Psoas muscle (tissue), 7 donors: ENCODE measurements at regions not wholly inside any gene's neighbourhood (a gene's known extent, or its start where the extent isn't known, plus 50 kb on each side); places are given as distances from the start of the nearest gene placed in this dataset.

Experiments used
- ATAC-seq, 4 donors: fragments of 200-7000 bp; cut with Tn5 transposase; one replicate each; pipeline ENCODE4 v1.9.1; 2020; ENCODE audit warnings: moderate library complexity in 3 of 4, mild to moderate bottlenecking in 2 of 4
- DNase-seq, 2 donors: peaks; one replicate each; pipeline ENCODE4 v3.0.0-alpha.2; 2020
- H3K27ac ChIP-seq: fragments of 200-600 bp; one replicate; pipeline ENCODE4 v1.8.0; 2022
- H3K27me3 ChIP-seq, 3 donors: fragments of 200-600 bp in 1 of 3; one replicate each; pipeline versions ENCODE4 v1.6.1 to v1.8.0; 2013 to 2022; ENCODE audit warnings: low read length in 2 of 3, mild to moderate bottlenecking in 2 of 3, moderate library complexity in 1 of 3; ENCODE audit not compliant: insufficient read depth in 3 of 3
- H3K36me3 ChIP-seq, 2 donors: fragments of 200-600 bp in 1 of 2; one replicate each; pipeline versions ENCODE4 v1.6.1 to v1.8.0; 2013 to 2022; ENCODE audit warnings: low read depth in 1 of 2, mild to moderate bottlenecking in 1 of 2, moderate library complexity in 1 of 2; ENCODE audit not compliant: insufficient read depth in 1 of 2
- H3K4me1 ChIP-seq: fragments of 200-600 bp; one replicate; pipeline ENCODE4 v1.8.0; 2022
- H3K4me3 ChIP-seq: fragments of 200-600 bp; one replicate; pipeline ENCODE4 v1.8.0; 2022; ENCODE audit warnings: mild to moderate bottlenecking
- H3K9me3 ChIP-seq: fragments of 200-600 bp; one replicate; pipeline ENCODE4 v1.8.0; 2022
- WGBS, 3 donors: extraction: QIAGEN DNeasy Blood & Tissue Kit; methylation state at CpG; one replicate each; pipeline versions ENCODE4 v1.1.6 to v1.1.7; 2013; 5-methylcytosine and 5-hydroxymethylcytosine counted together
- intact Hi-C, 2 donors: fragments of 100-400 bp; cut with DNase I; formaldehyde crosslinking; loops; one replicate each; pipeline versions ENCODE4 v1.11.0 to v1.14.2; 2022
- TF ChIP-seq, protein P1 (sequence below): fragments of 200-600 bp; IDR thresholded peaks from one replicate; pipeline ENCODE4 v1.8.0; 2022; ENCODE audit warnings: antibody characterized with exemption
- donor health status: healthy with polysubstance abuse.
- donor health status: DM: no; HTN: no; CAD: no; lungs with moderate emphysema.
- donor health status: Bipolar disorder and iron deficiency.
- donor health status: healthy.
- donor health status: DM: yes; HTN: yes; CAD: no.
- donor health status: DM: no; HTN: no; CAD: no.
- donor health status: DM: yes; HTN: yes; CAD: no.

GRCh38 chr6:159431750-159432149, 261.3 kb downstream of the SOD2 start:
- peaks cover 9% of the 10 kb centered on the region for H3K9me3 ChIP-seq
- DNase-seq (no peak), ATAC-seq (no peak)
- TF ChIP-seq, protein P1, sequence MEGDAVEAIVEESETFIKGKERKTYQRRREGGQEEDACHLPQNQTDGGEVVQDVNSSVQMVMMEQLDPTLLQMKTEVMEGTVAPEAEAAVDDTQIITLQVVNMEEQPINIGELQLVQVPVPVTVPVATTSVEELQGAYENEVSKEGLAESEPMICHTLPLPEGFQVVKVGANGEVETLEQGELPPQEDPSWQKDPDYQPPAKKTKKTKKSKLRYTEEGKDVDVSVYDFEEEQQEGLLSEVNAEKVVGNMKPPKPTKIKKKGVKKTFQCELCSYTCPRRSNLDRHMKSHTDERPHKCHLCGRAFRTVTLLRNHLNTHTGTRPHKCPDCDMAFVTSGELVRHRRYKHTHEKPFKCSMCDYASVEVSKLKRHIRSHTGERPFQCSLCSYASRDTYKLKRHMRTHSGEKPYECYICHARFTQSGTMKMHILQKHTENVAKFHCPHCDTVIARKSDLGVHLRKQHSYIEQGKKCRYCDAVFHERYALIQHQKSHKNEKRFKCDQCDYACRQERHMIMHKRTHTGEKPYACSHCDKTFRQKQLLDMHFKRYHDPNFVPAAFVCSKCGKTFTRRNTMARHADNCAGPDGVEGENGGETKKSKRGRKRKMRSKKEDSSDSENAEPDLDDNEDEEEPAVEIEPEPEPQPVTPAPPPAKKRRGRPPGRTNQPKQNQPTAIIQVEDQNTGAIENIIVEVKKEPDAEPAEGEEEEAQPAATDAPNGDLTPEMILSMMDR: no peak
- H3K27ac ChIP-seq: no peak overlapping the region
- H3K36me3 ChIP-seq: no peaks in the 10 kb centered on the region
- WGBS, 3 donors: 95 to 100% (median 95%) methylated on average over 1 of the region's 1 CpG
- intact Hi-C loops: no loop called here
- H3K27me3 ChIP-seq: peaks cover 0 to 5% (median 0%) of the 10 kb centered on the region in 3 donors
- H3K4me3 ChIP-seq: no peak overlapping the region
- no peaks in the 10 kb centered on the region for H3K4me1 ChIP-seq

DNA sequence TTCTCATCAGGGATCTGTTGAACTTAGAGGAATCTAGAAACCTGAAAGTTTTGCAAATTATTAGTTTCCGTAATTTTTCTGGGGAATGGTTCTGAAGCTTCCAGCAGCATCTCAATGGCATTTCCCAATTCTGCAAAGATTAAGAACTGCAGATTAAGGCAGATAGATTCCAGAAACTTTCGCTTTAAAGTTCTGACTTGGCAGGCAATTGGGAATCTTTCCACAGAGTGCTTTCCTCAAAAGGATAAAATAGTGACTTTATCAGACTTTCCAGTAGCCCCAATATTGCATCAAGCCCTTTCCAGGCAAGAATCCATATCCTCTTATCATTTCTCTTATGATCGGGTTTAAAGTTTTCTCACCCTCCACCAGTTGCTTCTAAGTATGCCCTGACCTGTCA, 261.1 kb downstream of the FNDC1 start:
- Histone ChIP-seq H3K27me3 (peaks cover 0 to 7% (median 0%) of the 10 kb centered on the region in 3 donors), H3K36me3 (no peaks in the 10 kb centered on the region), H3K4me3 (no peak overlapping the region), H3K9me3 (peaks cover 9% of the 10 kb centered on the region), H3K27ac (no peak overlapping the region), H3K4me1 (no peaks in the 10 kb centered on the region)
- DNase-seq: no peak
- ATAC-seq: no peak
- 74 to 79% (median 78%) methylated on average over 3 of the region's 3 CpGs for WGBS, 3 donors
- TF ChIP-seq, protein P1: no peak
- intact Hi-C loops: no loop called here

DNA sequence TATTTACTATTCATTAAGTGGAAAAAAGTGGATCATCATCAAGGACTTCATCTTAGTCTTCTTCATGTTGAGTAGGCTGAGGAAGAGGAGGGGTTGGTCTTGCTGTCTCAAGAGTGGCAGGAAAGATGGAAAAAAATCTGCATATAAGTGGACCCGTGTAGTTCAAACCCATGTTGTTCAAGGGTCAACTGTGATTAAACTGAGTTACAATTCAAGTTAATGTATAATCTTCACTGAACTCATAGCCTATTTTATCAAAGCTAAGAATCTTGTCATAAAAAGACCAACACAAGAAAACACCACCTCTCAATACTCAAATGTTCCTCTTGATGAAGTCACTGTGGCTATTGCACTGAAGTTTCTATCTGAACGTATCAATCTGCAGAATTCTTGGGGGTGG, 260.2 kb downstream of the FNDC1 start:
- no peaks in the 10 kb centered on the region for H3K4me1 ChIP-seq
- TF ChIP-seq, protein P1: no peak
- intact Hi-C loops: no loop called here
- no peak for DNase-seq
- no peak for ATAC-seq
- H3K27me3 ChIP-seq: peaks cover 0 to 7% (median 0%) of the 10 kb centered on the region in 3 donors
- no peaks in the 10 kb centered on the region for H3K36me3 ChIP-seq
- H3K27ac ChIP-seq: no peak overlapping the region
- H3K4me3 ChIP-seq: no peak overlapping the region
- WGBS, 3 donors: 57 to 63% (median 62%) methylated on average over 2 of the region's 2 CpGs
- peaks cover 9% of the 10 kb centered on the region for H3K9me3 ChIP-seq

GRCh38 chr6:159427771-159428170, 258.6 kb downstream of the FNDC1 start:
- intact Hi-C loops: no loop called here
- H3K27ac ChIP-seq: no peak overlapping the region
- H3K27me3 ChIP-seq: peaks cover 0 to 4% (median 0%) of the 10 kb centered on the region in 3 donors
- DNase-seq (no peak), ATAC-seq (no peak)
- H3K9me3 ChIP-seq: no peaks in the 10 kb centered on the region
- TF ChIP-seq, protein P1: no peak
- no peaks in the 10 kb centered on the region for H3K4me1 ChIP-seq
- H3K4me3 ChIP-seq: no peak overlapping the region
- 49 to 65% (median 56%) methylated on average over 3 of the region's 3 CpGs for WGBS, 3 donors
- H3K36me3 ChIP-seq: no peaks in the 10 kb centered on the region

DNA sequence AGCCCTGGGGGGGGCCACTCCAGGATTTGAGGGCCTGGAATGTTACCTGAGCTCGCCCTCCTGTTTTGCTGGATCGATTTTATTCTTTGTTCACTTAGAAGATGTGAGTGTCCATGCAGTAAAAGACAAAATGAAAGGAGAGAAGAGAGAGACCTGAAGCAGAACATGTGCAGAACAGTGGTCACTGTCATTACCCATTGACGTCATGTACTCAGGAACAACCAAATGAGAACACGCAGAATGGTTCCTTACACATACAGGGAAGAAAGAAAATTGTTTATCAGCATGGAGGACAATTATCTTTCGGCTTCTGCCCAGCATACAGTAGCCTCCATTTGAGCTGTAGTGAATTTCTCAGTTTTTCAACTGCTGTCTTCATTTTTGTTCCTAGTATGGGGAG, 258.1 kb downstream of the FNDC1 start:
- DNase-seq: no peak
- no peaks in the 10 kb centered on the region for H3K4me1 ChIP-seq
- H3K36me3 ChIP-seq: no peaks in the 10 kb centered on the region
- peaks cover 0 to 6% (median 0%) of the 10 kb centered on the region in 3 donors for H3K27me3 ChIP-seq
- no peak for ATAC-seq
- intact Hi-C loops: no loop called here
- 84 to 88% (median 87%) methylated on average over 5 of the region's 5 CpGs for WGBS, 3 donors
- TF ChIP-seq, protein P1: no peak
- no peak overlapping the region for H3K4me3 ChIP-seq
- no peak overlapping the region for H3K27ac ChIP-seq
- H3K9me3 ChIP-seq: no peaks in the 10 kb centered on the region
